ENCODE measurements at regions not wholly inside any gene's neighbourhood (a gene's known extent, or its start where the extent isn't known, plus 50 kb on each side); places are given as distances from the start of the nearest gene placed in this dataset.

DNA sequence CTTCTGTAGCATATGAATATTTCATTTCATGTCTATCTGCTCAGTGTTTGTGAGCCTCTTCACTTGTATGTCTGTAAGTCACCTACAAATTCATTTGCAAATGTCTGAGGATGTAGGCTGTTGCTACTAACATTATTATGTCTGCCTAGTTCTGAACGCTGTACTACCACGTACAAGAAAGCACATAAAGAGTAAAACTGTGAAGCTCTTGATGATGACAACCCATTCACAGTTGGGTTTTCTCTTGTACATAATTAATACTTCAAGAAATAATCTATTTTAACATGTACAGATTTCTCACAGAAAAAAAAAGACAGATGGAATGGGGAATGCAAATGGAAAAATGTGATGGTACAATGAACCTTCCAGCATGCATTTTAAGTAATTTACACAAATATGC is 64.3 kb upstream of the CPNE8 start:
- Histone ChIP-seq H3K27me3 (no peaks in the 10 kb centered on the region), H3K4me1 (no peaks in the 10 kb centered on the region), H3K4me3 (no peak overlapping the region), H3K9ac (no peak overlapping the region), H4K20me1 (no peaks in the 10 kb centered on the region), H3K9me3 (replicated peaks in 1 of 11) (0 out of 22 replicates have a peak, but pooled peaks cover 0 to 4% (median 0%) of the 10 kb centered on the region in 11 experiments), H3K4me2 (no peak overlapping the region), H3K36me3 (no peaks in the 10 kb centered on the region), H3K27ac (no peak overlapping the region)
- TF ChIP-seq Cebpa-rat (IDR thresholded peaks at IDR 0.05), result no peak

DNA sequence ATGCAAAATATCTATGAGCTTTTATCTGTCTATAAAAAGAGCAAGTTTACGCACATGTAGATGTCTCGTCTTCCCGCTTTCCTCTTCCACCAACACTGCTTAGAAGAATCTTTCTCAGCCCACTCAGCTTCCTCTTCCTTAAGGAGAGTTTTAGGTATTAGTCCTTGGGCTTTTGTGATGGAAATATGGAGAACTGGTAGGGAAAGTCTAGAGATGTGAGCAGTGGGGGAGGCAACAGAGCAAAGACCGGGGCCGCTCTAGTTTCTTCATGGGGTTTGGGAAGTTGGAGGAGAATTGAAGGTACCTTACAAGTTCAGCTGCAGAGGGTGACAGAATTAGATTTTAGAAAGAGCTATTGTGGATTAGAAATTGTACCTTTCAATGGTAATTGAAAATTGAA is 56.3 kb upstream of the CPNE8 start:
- Histone ChIP-seq H3K27ac (no peak overlapping the region), H3K4me2 (no peak overlapping the region), H4K20me1 (no peaks in the 10 kb centered on the region), H3K9me3 (replicated peaks in 1 of 11) (no peaks in the 10 kb centered on the region), H3K36me3 (no peaks in the 10 kb centered on the region), H3K4me1 (no peaks in the 10 kb centered on the region), H3K4me3 (no peak overlapping the region), H3K9ac (no peak overlapping the region), H3K27me3 (no peaks in the 10 kb centered on the region)
- TF ChIP-seq Cebpa-rat (IDR thresholded peaks at IDR 0.05), result no peak

DNA sequence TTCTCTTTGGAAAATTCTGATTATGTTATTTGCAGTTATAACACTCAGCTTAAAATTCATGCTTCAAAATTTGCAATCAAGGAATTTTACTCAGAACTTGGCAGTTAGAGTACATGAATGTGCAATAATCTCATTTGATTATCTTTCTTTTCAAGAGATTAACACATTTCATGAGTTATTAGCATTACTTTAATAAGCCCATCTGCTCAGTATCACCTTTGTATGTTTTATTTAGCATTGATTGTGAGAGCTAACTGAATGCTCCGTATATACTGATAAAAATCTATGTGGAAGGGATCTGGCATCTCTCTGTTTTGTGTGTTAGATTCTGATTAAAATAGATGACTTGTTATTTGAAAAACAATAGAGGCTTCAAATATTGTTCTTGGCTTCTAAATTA is 55.6 kb upstream of the CPNE8 start:
- no peak overlapping the region for H3K27ac ChIP-seq

DNA sequence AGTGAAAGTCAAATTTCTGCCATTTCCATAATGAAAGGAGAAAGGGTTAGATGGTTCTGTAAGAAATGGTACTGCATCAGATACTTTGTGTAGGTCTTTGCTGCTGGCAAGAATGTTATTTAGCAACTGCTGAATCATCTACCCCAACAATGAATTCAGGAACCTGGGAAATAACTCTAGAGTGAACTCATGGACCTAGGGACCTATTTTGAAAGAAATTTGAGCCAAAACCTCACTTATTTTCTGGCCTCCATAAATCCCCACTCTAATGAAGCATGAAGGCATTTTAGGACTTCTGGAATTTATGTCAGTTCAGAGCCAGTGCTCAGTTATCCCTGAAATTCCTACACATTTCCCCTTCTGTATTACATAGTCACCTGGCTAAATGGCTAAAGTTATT is 50.9 kb upstream of the CPNE8 start:
- Histone ChIP-seq H3K9ac (no peak overlapping the region), H3K4me3 (no peak overlapping the region), H4K20me1 (no peaks in the 10 kb centered on the region), H3K27ac (no peak overlapping the region), H3K4me1 (no peaks in the 10 kb centered on the region), H3K36me3 (no peaks in the 10 kb centered on the region), H3K9me3 (replicated peaks in 1 of 11) (no peaks in the 10 kb centered on the region), H3K4me2 (no peak overlapping the region), H3K27me3 (no peaks in the 10 kb centered on the region)
- no peak for TF ChIP-seq Cebpa-rat (IDR thresholded peaks at IDR 0.05)

More for the DNA sequence above, 55.6 kb upstream of the CPNE8 start:
- no peak overlapping the region for H3K4me3 ChIP-seq
- H3K9ac ChIP-seq, result no peak overlapping the region
- H3K36me3 ChIP-seq, result no peaks in the 10 kb centered on the region
- no peak overlapping the region for H3K4me2 ChIP-seq
- TF ChIP-seq Cebpa-rat (IDR thresholded peaks at IDR 0.05), result no peak
- no peaks in the 10 kb centered on the region for H3K9me3 ChIP-seq (replicated peaks in 1 of 11)
- H4K20me1 ChIP-seq, result no peaks in the 10 kb centered on the region
- H3K4me1 ChIP-seq, result no peaks in the 10 kb centered on the region
- no peaks in the 10 kb centered on the region for H3K27me3 ChIP-seq
